ENCODE measurements at regions not wholly inside any gene's neighbourhood (a gene's known extent, or its start where the extent isn't known, plus 50 kb on each side); places are given as distances from the start of the nearest gene placed in this dataset.
A peak's percentile ranks its signal among the peaks of the same experiment; 100 is the strongest.

DNA sequence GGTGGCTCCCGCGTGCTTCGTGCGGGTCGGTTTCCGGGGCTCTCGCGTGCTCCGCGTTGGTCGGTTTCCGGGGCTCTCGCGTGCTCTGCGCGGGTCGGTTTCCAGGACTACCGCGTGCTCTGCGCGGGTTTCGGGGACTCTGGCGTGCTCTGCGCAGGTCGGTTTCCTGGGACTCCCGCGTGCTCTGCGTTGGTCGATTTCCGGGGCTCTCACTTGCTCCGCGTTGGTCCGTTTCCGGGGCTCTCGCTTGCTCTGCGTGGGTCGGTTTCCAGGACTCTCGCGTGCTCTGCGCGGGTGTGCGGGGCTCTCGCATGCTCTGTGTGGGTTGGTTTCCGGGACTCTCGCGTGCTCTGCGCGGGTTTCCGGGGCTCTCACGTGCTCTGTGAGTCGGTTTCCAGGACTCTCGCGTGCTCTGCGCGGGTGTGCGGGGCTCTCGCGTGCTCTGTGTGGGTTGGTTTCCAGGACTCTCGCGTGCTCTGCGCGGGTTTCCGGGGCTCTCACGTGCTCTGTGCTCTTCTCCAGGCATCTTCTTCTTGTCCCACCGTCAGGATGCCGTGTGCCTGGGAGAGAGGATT is 109.9 kb upstream of the LRPAP1 start:
- no peak for ATAC-seq
- TF ChIP-seq, protein P1, sequence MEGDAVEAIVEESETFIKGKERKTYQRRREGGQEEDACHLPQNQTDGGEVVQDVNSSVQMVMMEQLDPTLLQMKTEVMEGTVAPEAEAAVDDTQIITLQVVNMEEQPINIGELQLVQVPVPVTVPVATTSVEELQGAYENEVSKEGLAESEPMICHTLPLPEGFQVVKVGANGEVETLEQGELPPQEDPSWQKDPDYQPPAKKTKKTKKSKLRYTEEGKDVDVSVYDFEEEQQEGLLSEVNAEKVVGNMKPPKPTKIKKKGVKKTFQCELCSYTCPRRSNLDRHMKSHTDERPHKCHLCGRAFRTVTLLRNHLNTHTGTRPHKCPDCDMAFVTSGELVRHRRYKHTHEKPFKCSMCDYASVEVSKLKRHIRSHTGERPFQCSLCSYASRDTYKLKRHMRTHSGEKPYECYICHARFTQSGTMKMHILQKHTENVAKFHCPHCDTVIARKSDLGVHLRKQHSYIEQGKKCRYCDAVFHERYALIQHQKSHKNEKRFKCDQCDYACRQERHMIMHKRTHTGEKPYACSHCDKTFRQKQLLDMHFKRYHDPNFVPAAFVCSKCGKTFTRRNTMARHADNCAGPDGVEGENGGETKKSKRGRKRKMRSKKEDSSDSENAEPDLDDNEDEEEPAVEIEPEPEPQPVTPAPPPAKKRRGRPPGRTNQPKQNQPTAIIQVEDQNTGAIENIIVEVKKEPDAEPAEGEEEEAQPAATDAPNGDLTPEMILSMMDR (IDR thresholded peaks at IDR 0.05), result no peak
- intact Hi-C loops (cut with DNase I, micrococcal nuclease), result no loop called here
- H3K4me3 ChIP-seq, result no peak overlapping the region
- peak in 1 of 3 donors; percentile 43 for DNase-seq
- H3K4me1 ChIP-seq (ENCODE audit: low read depth), result no peaks in the 10 kb centered on the region
- no peaks in the 10 kb centered on the region for H3K36me3 ChIP-seq (ENCODE audit: low read depth)
- no peaks in the 10 kb centered on the region for H3K9me3 ChIP-seq

DNA sequence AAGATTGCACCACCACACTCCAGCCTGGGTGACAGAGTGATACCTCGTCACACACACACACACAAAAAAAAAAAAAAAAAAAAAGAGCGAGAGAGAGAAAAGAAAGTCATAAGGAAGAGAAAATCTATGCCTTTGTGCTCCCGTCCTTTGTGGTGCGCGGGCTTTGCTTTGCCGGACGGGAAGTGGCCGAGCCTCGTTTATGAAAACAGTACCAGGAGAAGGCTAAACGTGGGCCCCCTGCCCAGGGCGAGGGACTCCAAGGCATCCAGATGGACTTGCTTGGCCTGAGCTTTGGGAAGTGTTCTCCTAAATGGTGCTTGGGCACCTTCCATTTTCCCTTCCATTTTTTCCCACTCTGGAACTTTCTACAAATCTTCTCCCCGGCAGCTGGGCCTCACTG is 109.3 kb upstream of the LRPAP1 start:
- DNase-seq (peak in 1 of 3 donors; percentile 11), ATAC-seq (no peak)
- Histone ChIP-seq H3K36me3 (ENCODE audit: low read depth) (no peaks in the 10 kb centered on the region), H3K4me1 (ENCODE audit: low read depth) (no peaks in the 10 kb centered on the region), H3K9me3 (no peaks in the 10 kb centered on the region), H3K4me3 (no peak overlapping the region)
- TF ChIP-seq, protein P1 (IDR thresholded peaks at IDR 0.05), result no peak
- intact Hi-C loops (cut with DNase I, micrococcal nuclease), result no loop called here

GRCh38 chr4:3640587-3640962 is 108.4 kb upstream of the LRPAP1 start:
- ATAC-seq, result no peak

GRCh38 chr4:3639613-3640586 is 107.7 kb upstream of the LRPAP1 start:
- Histone ChIP-seq H3K9me3 (no peaks in the 10 kb centered on the region), H3K4me1 (ENCODE audit: low read depth) (no peaks in the 10 kb centered on the region), H3K36me3 (ENCODE audit: low read depth) (no peaks in the 10 kb centered on the region), H3K4me3 (no peak overlapping the region)
- TF ChIP-seq, protein P1 (IDR thresholded peaks at IDR 0.05), result no peak
- DNase-seq (peak in 2 of 3 donors; percentile 8 to 40), ATAC-seq (no peak)
- intact Hi-C loops (cut with DNase I, micrococcal nuclease), result no loop called here

More at GRCh38 chr4:3640587-3640962, 108.4 kb upstream of the LRPAP1 start:
- Histone ChIP-seq H3K9me3 (no peaks in the 10 kb centered on the region), H3K4me3 (no peak overlapping the region), H3K36me3 (ENCODE audit: low read depth) (no peaks in the 10 kb centered on the region), H3K4me1 (ENCODE audit: low read depth) (no peaks in the 10 kb centered on the region)
- peak in 1 of 3 donors; percentile 37 for DNase-seq
- intact Hi-C loops (cut with DNase I, micrococcal nuclease), result no loop called here
- TF ChIP-seq, protein P1 (IDR thresholded peaks at IDR 0.05), result no peak

DNA sequence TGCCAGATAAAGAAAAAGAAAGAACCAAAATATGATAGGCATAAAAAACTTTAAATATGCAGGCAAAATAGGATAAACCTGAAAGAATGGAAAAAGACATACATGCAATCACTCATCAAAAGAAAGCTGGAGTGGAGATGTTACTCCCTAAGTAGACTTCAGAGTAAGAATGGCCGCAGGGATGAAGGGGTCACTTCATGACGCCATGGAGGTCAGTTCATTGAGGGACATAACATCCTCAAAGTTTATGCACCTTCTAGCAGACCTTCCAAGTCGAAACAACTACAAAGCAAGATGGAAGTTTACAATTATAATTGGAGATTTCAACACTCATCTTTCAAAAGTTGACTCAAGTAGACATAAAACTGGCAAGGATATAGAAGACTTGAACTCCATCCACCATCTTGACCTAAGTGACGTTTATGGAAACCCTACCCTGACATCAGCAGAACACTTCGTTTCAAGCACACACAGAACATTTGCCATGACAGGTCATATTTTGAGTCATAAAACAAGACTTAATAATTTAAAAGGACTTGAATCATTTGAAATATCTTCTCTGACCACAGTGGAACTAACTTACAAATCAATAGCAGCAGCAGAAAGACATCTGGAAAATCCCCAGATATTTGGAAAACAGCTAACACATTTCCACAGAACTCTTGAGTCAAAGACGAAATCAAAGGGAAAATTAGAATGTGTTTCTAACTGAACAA is 106.0 kb upstream of the LRPAP1 start:
- no peak for ATAC-seq
- intact Hi-C loops (cut with DNase I, micrococcal nuclease), result no loop called here
- no peak for DNase-seq
- Histone ChIP-seq H3K36me3 (ENCODE audit: low read depth) (no peaks in the 10 kb centered on the region), H3K9me3 (no peaks in the 10 kb centered on the region), H3K4me1 (ENCODE audit: low read depth) (no peaks in the 10 kb centered on the region), H3K4me3 (no peak overlapping the region)
- TF ChIP-seq, protein P1 (IDR thresholded peaks at IDR 0.05), result no peak
